ENCODE measurements at regions not wholly inside any gene's neighbourhood (a gene's known extent, or its start where the extent isn't known, plus 50 kb on each side); places are given as distances from the start of the nearest gene placed in this dataset.

DNA sequence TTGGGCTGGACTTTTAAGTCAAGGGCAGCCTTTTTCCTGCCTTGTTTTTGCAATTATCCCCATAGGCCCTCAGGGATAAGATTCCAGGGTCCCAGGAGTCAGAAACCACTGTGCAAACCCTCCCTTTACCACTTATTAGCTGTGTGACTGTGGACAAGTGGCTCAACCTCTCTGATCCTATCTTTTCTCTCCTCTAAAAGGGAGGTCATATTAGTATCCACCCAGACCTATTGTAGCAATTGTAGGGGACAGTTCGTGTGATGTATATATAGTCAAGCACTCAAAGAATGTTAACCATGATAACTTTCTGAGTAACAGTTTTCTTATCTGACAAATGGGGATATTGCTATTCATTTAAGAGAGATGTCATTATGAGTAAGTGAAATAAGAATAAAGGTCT, 68.2 kb downstream of the IRX5 start:
- no TSS peak for BruUV-seq (replicated peaks)

More for the DNA sequence above, 68.2 kb downstream of the IRX5 start:
- H3K14ac ChIP-seq (replicated peaks; ENCODE audit: low read depth, low read length), result no peak overlapping the region
- no peak overlapping the region for H2AK5ac ChIP-seq (ENCODE audit: low read depth, low read length)
- TF ChIP-seq POLR2A (IDR thresholded peaks at IDR 0.05; ENCODE audit: low read depth, low read length), result no peak
- no peak for TF ChIP-seq MAZ (IDR thresholded peaks at IDR 0.05; ENCODE audit: borderline replicate concordance, low read depth, low read length)
- no peak for TF ChIP-seq FOS (IDR thresholded peaks at IDR 0.05; ENCODE audit: low read depth, low read length)
- TF ChIP-seq, protein P1, sequence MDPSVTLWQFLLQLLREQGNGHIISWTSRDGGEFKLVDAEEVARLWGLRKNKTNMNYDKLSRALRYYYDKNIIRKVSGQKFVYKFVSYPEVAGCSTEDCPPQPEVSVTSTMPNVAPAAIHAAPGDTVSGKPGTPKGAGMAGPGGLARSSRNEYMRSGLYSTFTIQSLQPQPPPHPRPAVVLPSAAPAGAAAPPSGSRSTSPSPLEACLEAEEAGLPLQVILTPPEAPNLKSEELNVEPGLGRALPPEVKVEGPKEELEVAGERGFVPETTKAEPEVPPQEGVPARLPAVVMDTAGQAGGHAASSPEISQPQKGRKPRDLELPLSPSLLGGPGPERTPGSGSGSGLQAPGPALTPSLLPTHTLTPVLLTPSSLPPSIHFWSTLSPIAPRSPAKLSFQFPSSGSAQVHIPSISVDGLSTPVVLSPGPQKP (IDR thresholded peaks at IDR 0.05; ENCODE audit: borderline replicate concordance, low read depth, low read length), result no peak
- no peak overlapping the region for H4K5ac ChIP-seq (ENCODE audit: low read depth, low read length)
- no peaks in the 10 kb centered on the region for H3K9me3 ChIP-seq (ENCODE audit: control insufficient read depth, insufficient read depth, low read length)
- H3K27ac ChIP-seq (ENCODE audit: insufficient read depth, low read length), result no peak overlapping the region
- ATAC-seq (ENCODE audit: low read depth) (no peak), DNase-seq (no peak)
- no peaks in the 10 kb centered on the region for H3K9me1 ChIP-seq (ENCODE audit: insufficient read depth, low read length)
- CTCF ChIA-PET, result no interaction called here
- no peak overlapping the region for H4K91ac ChIP-seq (ENCODE audit: insufficient read depth, low read depth, low read length)
- no peak overlapping the region for H3K9ac ChIP-seq (ENCODE audit: low read depth, low read length)
- dilution Hi-C loops (cut with HindIII; ENCODE audit: low sequenced_read_pairs, unreplicated experiment), result no loop called here
- no peak overlapping the region for H2BK120ac ChIP-seq (ENCODE audit: low read depth, low read length)
- intact Hi-C loops (cut with micrococcal nuclease), result no loop called here
- WGBS, 2 experiments (ENCODE audit: extremely low coverage in 2 of 2, insufficient read length in 1 of 2), result no CpG with 5 or more reads among the region's 1 CpG
- no peak overlapping the region for H2BK15ac ChIP-seq (ENCODE audit: low read depth, low read length)
- H3K18ac ChIP-seq (ENCODE audit: low read depth, low read length), result no peak overlapping the region
- H3K4ac ChIP-seq (ENCODE audit: low read depth, low read length), result no peak overlapping the region
- no peak overlapping the region for H4K8ac ChIP-seq (ENCODE audit: low read depth in 2 of 2, low read length in 2 of 2)
- no peaks in the 10 kb centered on the region for H3K27me3 ChIP-seq (ENCODE audit: control insufficient read depth, insufficient read depth, low read length)
- no peaks in the 10 kb centered on the region for H4K20me1 ChIP-seq (ENCODE audit: insufficient read depth, low read length)
- H3K56ac ChIP-seq (ENCODE audit: extremely low read depth, insufficient read depth, low read length), result no peak overlapping the region
- no peak overlapping the region for H3K4me3 ChIP-seq (ENCODE audit: insufficient read depth, low read depth, low read length)
- no peaks in the 10 kb centered on the region for H3K79me1 ChIP-seq (ENCODE audit: low read depth in 1 of 2, low read length in 2 of 2)
- in situ Hi-C loops (cut with MboI; ENCODE audit: low sequenced_read_pairs), result no loop called here
- H2AFZ ChIP-seq (replicated peaks; ENCODE audit: low read length, poor library complexity), result no peak overlapping the region
- H3K4me1 ChIP-seq (ENCODE audit: control insufficient read depth, insufficient read depth, low read length), result no peaks in the 10 kb centered on the region
- no peak overlapping the region for H2BK20ac ChIP-seq (ENCODE audit: low read depth, low read length)
- H3K4me2 ChIP-seq (ENCODE audit: low read depth, low read length), result no peak overlapping the region
- POLR2A ChIA-PET (ENCODE audit: unreplicated experiment), result no interaction called here
- H3K36me3 ChIP-seq (ENCODE audit: control insufficient read depth, insufficient read depth, low read length), result no peaks in the 10 kb centered on the region
- H2BK5ac ChIP-seq (ENCODE audit: low read depth, low read length, poor library complexity, severe bottlenecking), result no peak overlapping the region
- H3K23ac ChIP-seq (ENCODE audit: low read depth, low read length), result no peak overlapping the region
- H2AK9ac ChIP-seq (replicated peaks; ENCODE audit: low read depth, low read length, poor library complexity), result no peak overlapping the region

All from IMR-90 (cell line).